H1 (cell line): ENCODE measurements at regions not wholly inside any gene's neighbourhood (a gene's known extent, or its start where the extent isn't known, plus 50 kb on each side); places are given as distances from the start of the nearest gene placed in this dataset.

Source experiments
- SIN3A ChIP-seq, 2 experiments: IDR thresholded peaks in 1 of 2; conservative IDR thresholded peaks in 1 of 2; 2 replicates each; pipeline ENCODE4 v1.6.1; 2011 to 2012; ENCODE audit warnings: low read length in 2 of 2, improper control_type of control experiment in 1 of 2, low read depth in 1 of 2, mild to moderate bottlenecking in 1 of 2

GRCh38 chr7:25845464-25845863 lies 306.5 kb upstream of the NFE2L3 start (continued):
- no peak for TF ChIP-seq SIN3A (conservative IDR thresholded peaks at IDR 0.05 in 1 of 2, IDR thresholded peaks at IDR 0.05 in 1 of 2; ENCODE audit: low read depth in 1 of 2, low read length in 2 of 2)
